ENCODE measurements at regions not wholly inside any gene's neighbourhood (a gene's known extent, or its start where the extent isn't known, plus 50 kb on each side); places are given as distances from the start of the nearest gene placed in this dataset.

- FAIRE-seq (no peak), DNase-seq (ENCODE audit: insufficient read length) (no peak)
- TF ChIP-seq POLR2A (IDR thresholded peaks at IDR 0.05; ENCODE audit: low read depth, low read length) (no peak), POLR2AphosphoS5 (IDR thresholded peaks at IDR 0.05; ENCODE audit: low read depth, low read length) (no peak), TAF1 (IDR thresholded peaks at IDR 0.05; ENCODE audit: borderline replicate concordance, low read depth, low read length) (no peak)
These were observed 594.7 kb downstream of the CCER1 start for GRCh38 chr12:90360300-90360699.

GRCh38 chr12:90355711-90356355 lies 599.1 kb downstream of the CCER1 start:
- no peak for FAIRE-seq
- TF ChIP-seq POLR2AphosphoS5 (IDR thresholded peaks at IDR 0.05; ENCODE audit: low read depth, low read length) (no peak), POLR2A (IDR thresholded peaks at IDR 0.05; ENCODE audit: low read depth, low read length) (no peak), TAF1 (IDR thresholded peaks at IDR 0.05; ENCODE audit: borderline replicate concordance, low read depth, low read length) (no peak)
- no peak for DNase-seq (ENCODE audit: insufficient read length)

GRCh38 chr12:90343966-90344365 lies 611.0 kb downstream of the CCER1 start:
- TF ChIP-seq TAF1 (IDR thresholded peaks at IDR 0.05; ENCODE audit: borderline replicate concordance, low read depth, low read length) (no peak), POLR2A (IDR thresholded peaks at IDR 0.05; ENCODE audit: low read depth, low read length) (no peak), POLR2AphosphoS5 (IDR thresholded peaks at IDR 0.05; ENCODE audit: low read depth, low read length) (no peak)
- no peak for FAIRE-seq
- no peak for DNase-seq (ENCODE audit: insufficient read length)

- DNase-seq (ENCODE audit: insufficient read length): no peak
- FAIRE-seq: no peak
- no peak for TF ChIP-seq POLR2AphosphoS5 (IDR thresholded peaks at IDR 0.05; ENCODE audit: low read depth, low read length)
- TF ChIP-seq POLR2A (IDR thresholded peaks at IDR 0.05; ENCODE audit: low read depth, low read length): no peak
- no peak for TF ChIP-seq TAF1 (IDR thresholded peaks at IDR 0.05; ENCODE audit: borderline replicate concordance, low read depth, low read length)
These were observed 612.9 kb downstream of the CCER1 start for GRCh38 chr12:90342081-90342480.

- no peak for DNase-seq (ENCODE audit: insufficient read length)
- FAIRE-seq: no peak
- no peak for TF ChIP-seq POLR2A (IDR thresholded peaks at IDR 0.05; ENCODE audit: low read depth, low read length)
- TF ChIP-seq POLR2AphosphoS5 (IDR thresholded peaks at IDR 0.05; ENCODE audit: low read depth, low read length): no peak
- TF ChIP-seq TAF1 (IDR thresholded peaks at IDR 0.05; ENCODE audit: borderline replicate concordance, low read depth, low read length): no peak
These were observed 615.1 kb downstream of the CCER1 start for GRCh38 chr12:90339837-90340236.

GRCh38 chr12:90338365-90338764 lies 616.6 kb downstream of the CCER1 start:
- TF ChIP-seq TAF1 (IDR thresholded peaks at IDR 0.05; ENCODE audit: borderline replicate concordance, low read depth, low read length) (no peak), POLR2A (IDR thresholded peaks at IDR 0.05; ENCODE audit: low read depth, low read length) (no peak), POLR2AphosphoS5 (IDR thresholded peaks at IDR 0.05; ENCODE audit: low read depth, low read length) (no peak)
- no peak for DNase-seq (ENCODE audit: insufficient read length)
- no peak for FAIRE-seq

GRCh38 chr12:90337018-90337417 lies 618.0 kb downstream of the CCER1 start:
- FAIRE-seq: no peak
- no peak for TF ChIP-seq POLR2A (IDR thresholded peaks at IDR 0.05; ENCODE audit: low read depth, low read length)
- TF ChIP-seq TAF1 (IDR thresholded peaks at IDR 0.05; ENCODE audit: borderline replicate concordance, low read depth, low read length): no peak
- TF ChIP-seq POLR2AphosphoS5 (IDR thresholded peaks at IDR 0.05; ENCODE audit: low read depth, low read length): no peak
- DNase-seq (ENCODE audit: insufficient read length): no peak

GRCh38 chr12:90335566-90335965 lies 619.4 kb downstream of the CCER1 start:
- FAIRE-seq (no peak), DNase-seq (ENCODE audit: insufficient read length) (no peak)
- TF ChIP-seq TAF1 (IDR thresholded peaks at IDR 0.05; ENCODE audit: borderline replicate concordance, low read depth, low read length) (no peak), POLR2AphosphoS5 (IDR thresholded peaks at IDR 0.05; ENCODE audit: low read depth, low read length) (no peak), POLR2A (IDR thresholded peaks at IDR 0.05; ENCODE audit: low read depth, low read length) (no peak)

GRCh38 chr12:90333939-90334338 lies 621.0 kb downstream of the CCER1 start:
- FAIRE-seq (no peak), DNase-seq (ENCODE audit: insufficient read length) (no peak)
- TF ChIP-seq POLR2AphosphoS5 (IDR thresholded peaks at IDR 0.05; ENCODE audit: low read depth, low read length) (no peak), POLR2A (IDR thresholded peaks at IDR 0.05; ENCODE audit: low read depth, low read length) (no peak), TAF1 (IDR thresholded peaks at IDR 0.05; ENCODE audit: borderline replicate concordance, low read depth, low read length) (no peak)

GRCh38 chr12:90333424-90333823 lies 621.6 kb downstream of the CCER1 start:
- TF ChIP-seq TAF1 (IDR thresholded peaks at IDR 0.05; ENCODE audit: borderline replicate concordance, low read depth, low read length): no peak
- no peak for TF ChIP-seq POLR2A (IDR thresholded peaks at IDR 0.05; ENCODE audit: low read depth, low read length)
- TF ChIP-seq POLR2AphosphoS5 (IDR thresholded peaks at IDR 0.05; ENCODE audit: low read depth, low read length): no peak
- FAIRE-seq (no peak), DNase-seq (ENCODE audit: insufficient read length) (no peak)

- FAIRE-seq: no peak
- TF ChIP-seq POLR2A (IDR thresholded peaks at IDR 0.05; ENCODE audit: low read depth, low read length) (no peak), POLR2AphosphoS5 (IDR thresholded peaks at IDR 0.05; ENCODE audit: low read depth, low read length) (no peak), TAF1 (IDR thresholded peaks at IDR 0.05; ENCODE audit: borderline replicate concordance, low read depth, low read length) (no peak)
- no peak for DNase-seq (ENCODE audit: insufficient read length)
These were observed 623.2 kb downstream of the CCER1 start for GRCh38 chr12:90331821-90332220.

GRCh38 chr12:90331262-90331661 lies 622.6 kb upstream of the ATP2B1 start:
- TF ChIP-seq TAF1 (IDR thresholded peaks at IDR 0.05; ENCODE audit: borderline replicate concordance, low read depth, low read length) (no peak), POLR2AphosphoS5 (IDR thresholded peaks at IDR 0.05; ENCODE audit: low read depth, low read length) (no peak), POLR2A (IDR thresholded peaks at IDR 0.05; ENCODE audit: low read depth, low read length) (no peak)
- FAIRE-seq: no peak

More at GRCh38 chr12:90331262-90331661, 622.6 kb upstream of the ATP2B1 start:
- DNase-seq (ENCODE audit: insufficient read length): no peak
